Right atrium auricular region (tissue), 2 donors: ENCODE measurements at regions not wholly inside any gene's neighbourhood (a gene's known extent, or its start where the extent isn't known, plus 50 kb on each side); places are given as distances from the start of the nearest gene placed in this dataset.
"Not testable (repeated sequence)": the region's sequence is repeated elsewhere in the genome, so short reads cannot be mapped to it uniquely, and the experiment has no call there.

Source experiments
- DNase-seq: peaks from one replicate; pipeline ENCODE4 v3.0.0-alpha.2; 2019; ENCODE audit warnings: low spot score
- H3K27ac ChIP-seq, 2 donors: fragments of 200-600 bp; sonication (generic); 1 replicate in 1 of 2; 2 replicates in 1 of 2; pipeline ENCODE4 v1.5.1; 2016 to 2019
- H3K27me3 ChIP-seq, 2 donors: fragments of 200-600 bp; sonication (generic); one replicate each; pipeline versions ENCODE4 v1.5.1 to v1.6.0; 2017 to 2019
- H3K36me3 ChIP-seq: fragments of 200-600 bp; sonication (generic); one replicate; pipeline ENCODE4 v1.5.1; 2016
- H3K4me1 ChIP-seq, 2 donors: fragments of 200-600 bp; sonication (generic); one replicate each; pipeline versions ENCODE4 v1.5.1 to v1.6.0; 2017 to 2019
- H3K4me3 ChIP-seq, 2 donors: fragments of 200-600 bp; sonication (generic); 1 replicate in 1 of 2; 2 replicates in 1 of 2; pipeline ENCODE4 v1.5.1; 2017 to 2019; ENCODE audit warnings: mild to moderate bottlenecking in 1 of 2, moderate library complexity in 1 of 2
- H3K9me3 ChIP-seq, 2 donors: fragments of 200-600 bp; sonication (generic); one replicate each; pipeline ENCODE4 v1.5.1; 2019
- CTCF ChIP-seq, 2 donors: fragments of 200-600 bp; sonication (generic); IDR thresholded peaks; one replicate each; pipeline ENCODE4 v1.5.1; 2019; ENCODE audit warnings: antibody characterized with exemption in 2 of 2

GRCh38 chr9:25814023-25814422, 135.8 kb upstream of the TUSC1 start:
- no peaks in the 10 kb centered on the region for H3K4me1 ChIP-seq
- no peaks in the 10 kb centered on the region for H3K9me3 ChIP-seq
- H3K27me3 ChIP-seq: no peaks in the 10 kb centered on the region
- DNase-seq: no peak
- no peak overlapping the region for H3K4me3 ChIP-seq
- no peak for TF ChIP-seq CTCF (IDR thresholded peaks at IDR 0.05)
- no peaks in the 10 kb centered on the region for H3K36me3 ChIP-seq
- H3K27ac ChIP-seq: no peak overlapping the region

DNA sequence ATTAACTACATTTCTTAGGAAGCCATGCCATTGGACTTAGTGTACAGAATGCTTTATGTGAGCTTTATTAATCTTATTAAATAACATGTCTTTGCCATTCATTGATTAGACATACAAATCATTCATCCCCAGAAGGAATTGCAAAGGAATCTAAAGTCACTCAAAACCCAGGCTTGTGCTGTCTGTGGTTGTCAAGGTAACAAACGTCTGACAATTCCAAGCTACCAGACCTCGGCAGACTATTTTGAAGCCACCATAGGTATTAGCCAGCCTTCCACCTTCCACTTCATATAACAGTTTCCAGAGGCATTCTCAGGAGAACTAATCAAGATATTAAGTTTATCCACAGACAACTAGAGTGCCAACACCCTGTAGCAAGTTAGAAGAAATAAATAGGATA, 135.2 kb upstream of the TUSC1 start:
- H3K36me3 ChIP-seq: no peaks in the 10 kb centered on the region
- H3K27me3 ChIP-seq: no peaks in the 10 kb centered on the region
- no peak for DNase-seq
- no peak for TF ChIP-seq CTCF (IDR thresholded peaks at IDR 0.05)
- no peak overlapping the region for H3K27ac ChIP-seq
- H3K4me1 ChIP-seq: no peaks in the 10 kb centered on the region
- no peak overlapping the region for H3K4me3 ChIP-seq
- H3K9me3 ChIP-seq: no peaks in the 10 kb centered on the region

GRCh38 chr9:25808554-25808953, 130.3 kb upstream of the TUSC1 start:
- Histone ChIP-seq H3K4me3 (no peak overlapping the region), H3K9me3 (no peaks in the 10 kb centered on the region), H3K27me3 (no peaks in the 10 kb centered on the region), H3K36me3 (no peaks in the 10 kb centered on the region), H3K4me1 (no peaks in the 10 kb centered on the region), H3K27ac (no peak overlapping the region)
- no peak for TF ChIP-seq CTCF (IDR thresholded peaks at IDR 0.05)
- DNase-seq: no peak

DNA sequence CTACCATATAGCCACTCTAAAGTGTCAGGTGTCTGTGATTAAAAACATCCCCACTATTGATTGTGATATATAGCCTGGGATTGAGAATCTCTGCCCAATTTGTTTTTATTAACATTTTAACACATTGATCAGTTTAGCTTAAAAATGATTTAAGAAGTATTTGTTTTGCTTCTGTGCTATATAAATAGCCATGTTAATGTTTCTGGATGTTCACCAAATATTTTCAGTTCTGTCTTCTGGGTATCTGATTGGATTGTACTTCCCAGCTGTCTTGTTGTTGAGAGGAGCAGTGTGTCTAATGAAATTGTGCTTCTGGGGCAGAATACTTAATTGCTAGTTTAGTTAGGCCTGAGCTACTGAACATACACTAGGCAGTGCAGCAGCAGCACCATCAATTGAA, 126.6 kb upstream of the TUSC1 start:
- no peaks in the 10 kb centered on the region for H3K36me3 ChIP-seq
- H3K9me3 ChIP-seq: no peaks in the 10 kb centered on the region
- H3K27ac ChIP-seq: no peak overlapping the region
- H3K4me3 ChIP-seq: no peak overlapping the region
- H3K27me3 ChIP-seq: no peaks in the 10 kb centered on the region
- no peaks in the 10 kb centered on the region for H3K4me1 ChIP-seq
- no peak for TF ChIP-seq CTCF (IDR thresholded peaks at IDR 0.05)
- no peak for DNase-seq

DNA sequence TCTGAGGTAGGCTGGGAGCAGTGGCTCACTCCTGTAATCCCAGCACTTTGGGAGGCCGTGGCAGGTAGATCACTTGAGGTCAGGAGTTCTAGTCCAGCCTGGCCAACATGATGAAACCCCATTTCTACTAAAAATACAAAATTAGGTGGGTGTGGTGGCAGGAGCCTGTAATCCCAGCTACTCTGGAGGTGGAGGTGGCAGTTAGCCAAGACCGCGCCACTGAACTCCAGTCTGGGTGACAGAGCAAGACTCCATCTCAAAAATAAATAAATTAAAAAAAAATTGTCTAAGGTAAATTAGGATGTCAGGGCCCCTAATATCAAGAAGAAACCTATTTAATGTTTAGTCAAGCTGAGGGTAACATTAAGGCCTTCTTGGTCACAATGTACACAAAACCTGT, 123.7 kb upstream of the TUSC1 start:
- H3K36me3 ChIP-seq, H3K4me1 ChIP-seq, H3K27ac ChIP-seq, H3K9me3 ChIP-seq, H3K27me3 ChIP-seq, H3K4me3 ChIP-seq, DNase-seq: not testable (repeated sequence)

DNA sequence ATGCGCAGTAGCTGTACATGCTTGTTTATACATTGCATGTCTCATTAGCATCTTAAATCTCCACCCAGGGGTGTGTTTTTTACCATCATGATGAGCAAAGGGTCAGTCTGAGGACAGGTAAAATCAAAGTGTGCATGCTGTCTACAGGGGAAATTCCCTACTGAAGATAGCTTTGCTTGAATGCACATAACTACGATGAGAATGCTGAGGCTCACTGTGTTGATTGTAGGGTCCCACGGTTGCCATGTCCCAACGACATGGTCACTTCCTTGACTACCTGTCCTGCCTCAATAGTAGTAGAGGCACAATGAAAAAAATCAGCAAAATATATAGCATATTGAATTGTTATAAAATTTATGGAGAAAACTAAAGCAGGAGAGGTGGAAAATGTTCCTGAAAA, 95.6 kb upstream of the TUSC1 start:
- Histone ChIP-seq H3K36me3 (no peaks in the 10 kb centered on the region), H3K4me1 (no peaks in the 10 kb centered on the region), H3K4me3 (no peak overlapping the region), H3K27ac (no peak overlapping the region), H3K27me3 (no peaks in the 10 kb centered on the region), H3K9me3 (no peaks in the 10 kb centered on the region)
- no peak for TF ChIP-seq CTCF (IDR thresholded peaks at IDR 0.05)
- no peak for DNase-seq
